ENCODE measurements at regions not wholly inside any gene's neighbourhood (a gene's known extent, or its start where the extent isn't known, plus 50 kb on each side); places are given as distances from the start of the nearest gene placed in this dataset.

- BruUV-seq (replicated peaks) = no TSS peak
Measured at GRCh38 chr5:93255796-93256195, 325.2 kb downstream of the NR2F1-AS1 start.

GRCh38 chr5:93252165-93252564, 328.9 kb downstream of the NR2F1-AS1 start:
- TF ChIP-seq CTCF (conservative IDR thresholded peaks at IDR 0.05; ENCODE audit: low read length) (no peak), EZH2phosphoT487 (IDR thresholded peaks at IDR 0.05; ENCODE audit: borderline replicate concordance, low read depth, low read length) (no peak)
- POLR2A ChIA-PET = interaction anchor here (1.2 kb wide), 1 partner anchor 99 kb away, joined by 3 read pairs; no protein-coding TSS in a partner anchor
- Histone ChIP-seq H3K36me3 (ENCODE audit: insufficient read depth, low read length) (no peaks in the 10 kb centered on the region), H3K27ac (ENCODE audit: low read depth, low read length, poor library complexity, severe bottlenecking) (no peak overlapping the region), H3K4me1 (ENCODE audit: insufficient read depth, low read length, poor library complexity, severe bottlenecking) (no peaks in the 10 kb centered on the region), H3K4me2 (ENCODE audit: low read length) (no peak overlapping the region), H3K9me2 (ENCODE audit: insufficient read depth, low read length) (no peaks in the 10 kb centered on the region), H3K4me3 (ENCODE audit: low read depth, low read length, poor library complexity, severe bottlenecking) (no peak overlapping the region), H2AFZ (ENCODE audit: low read length) (no peak overlapping the region), H4K20me1 (ENCODE audit: insufficient read depth, low read length) (no peaks in the 10 kb centered on the region), H3K9me3 (ENCODE audit: low read length) (no peaks in the 10 kb centered on the region), H3K79me2 (ENCODE audit: insufficient read depth, low read depth, low read length) (no peaks in the 10 kb centered on the region)
- intact Hi-C loops (cut with micrococcal nuclease; ENCODE audit: unreplicated experiment) = no loop called here
- DNase-seq (ENCODE audit: low spot score) = no peak
- BruUV-seq (replicated peaks) = no TSS peak
- CTCF ChIA-PET (ENCODE audit: unreplicated experiment) = no interaction called here

More at GRCh38 chr5:93255796-93256195, 325.2 kb downstream of the NR2F1-AS1 start:
- intact Hi-C loops (cut with micrococcal nuclease; ENCODE audit: unreplicated experiment) = no loop called here
- H3K4me2 ChIP-seq (ENCODE audit: low read length) = no peak overlapping the region
- H2AFZ ChIP-seq (ENCODE audit: low read length) = no peak overlapping the region
- no peaks in the 10 kb centered on the region for H4K20me1 ChIP-seq (ENCODE audit: insufficient read depth, low read length)
- ChIA-PET POLR2A (no interaction called here), CTCF (ENCODE audit: unreplicated experiment) (no interaction called here)
- no peaks in the 10 kb centered on the region for H3K36me3 ChIP-seq (ENCODE audit: insufficient read depth, low read length)
- no peak for TF ChIP-seq EZH2phosphoT487 (IDR thresholded peaks at IDR 0.05; ENCODE audit: borderline replicate concordance, low read depth, low read length)
- no peaks in the 10 kb centered on the region for H3K79me2 ChIP-seq (ENCODE audit: insufficient read depth, low read depth, low read length)
- no peak overlapping the region for H3K27ac ChIP-seq (ENCODE audit: low read depth, low read length, poor library complexity, severe bottlenecking)
- H3K9me2 ChIP-seq (ENCODE audit: insufficient read depth, low read length) = no peaks in the 10 kb centered on the region
- DNase-seq (ENCODE audit: low spot score) = no peak
- H3K9me3 ChIP-seq (ENCODE audit: low read length) = no peaks in the 10 kb centered on the region
- H3K4me3 ChIP-seq (ENCODE audit: low read depth, low read length, poor library complexity, severe bottlenecking) = no peak overlapping the region
- no peaks in the 10 kb centered on the region for H3K4me1 ChIP-seq (ENCODE audit: insufficient read depth, low read length, poor library complexity, severe bottlenecking)

DNA sequence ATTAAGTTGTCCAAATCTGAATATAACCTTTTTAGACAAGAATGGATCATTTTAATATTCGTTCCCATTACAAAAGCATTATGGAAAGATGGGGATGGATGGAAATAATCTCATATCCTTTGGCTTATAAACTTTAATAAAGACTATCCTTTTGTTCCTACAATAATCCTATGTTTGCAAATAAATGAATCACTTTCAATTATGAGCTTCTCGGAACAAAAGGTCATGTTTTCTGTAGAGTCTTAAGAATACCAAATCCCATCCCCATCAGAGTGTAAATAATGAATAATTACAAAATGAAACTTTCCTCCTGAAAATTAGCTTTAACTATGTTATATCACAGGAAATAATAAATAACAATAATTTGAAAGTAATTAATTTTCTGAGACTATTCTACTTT, 329.7 kb downstream of the NR2F1-AS1 start:
- no peak for DNase-seq (ENCODE audit: low spot score)
- TF ChIP-seq EZH2phosphoT487 (IDR thresholded peaks at IDR 0.05; ENCODE audit: borderline replicate concordance, low read depth, low read length) (no peak), CTCF (conservative IDR thresholded peaks at IDR 0.05; ENCODE audit: low read length) (no peak)
- H3K9me3 ChIP-seq (ENCODE audit: low read length) = no peaks in the 10 kb centered on the region
- H3K79me2 ChIP-seq (ENCODE audit: insufficient read depth, low read depth, low read length) = no peaks in the 10 kb centered on the region
- H3K4me2 ChIP-seq (ENCODE audit: low read length) = no peak overlapping the region
- no peaks in the 10 kb centered on the region for H3K36me3 ChIP-seq (ENCODE audit: insufficient read depth, low read length)
- H2AFZ ChIP-seq (ENCODE audit: low read length) = no peak overlapping the region
- BruUV-seq (replicated peaks) = no TSS peak
- H3K4me1 ChIP-seq (ENCODE audit: insufficient read depth, low read length, poor library complexity, severe bottlenecking) = no peaks in the 10 kb centered on the region
- H4K20me1 ChIP-seq (ENCODE audit: insufficient read depth, low read length) = no peaks in the 10 kb centered on the region
- H3K9me2 ChIP-seq (ENCODE audit: insufficient read depth, low read length) = no peaks in the 10 kb centered on the region
- no peak overlapping the region for H3K4me3 ChIP-seq (ENCODE audit: low read depth, low read length, poor library complexity, severe bottlenecking)
- no peak overlapping the region for H3K27ac ChIP-seq (ENCODE audit: low read depth, low read length, poor library complexity, severe bottlenecking)
- intact Hi-C loops (cut with micrococcal nuclease; ENCODE audit: unreplicated experiment) = no loop called here
- CTCF ChIA-PET (ENCODE audit: unreplicated experiment) = no interaction called here
- POLR2A ChIA-PET = interaction anchor here (1.2 kb wide), 1 partner anchor 98 kb away, joined by 3 read pairs; no protein-coding TSS in a partner anchor

All from OCI-LY7 (cell line).